ENCODE measurements at regions not wholly inside any gene's neighbourhood (a gene's known extent, or its start where the extent isn't known, plus 50 kb on each side); places are given as distances from the start of the nearest gene placed in this dataset.
A peak's percentile ranks its signal among the peaks of the same experiment; 100 is the strongest.

DNA sequence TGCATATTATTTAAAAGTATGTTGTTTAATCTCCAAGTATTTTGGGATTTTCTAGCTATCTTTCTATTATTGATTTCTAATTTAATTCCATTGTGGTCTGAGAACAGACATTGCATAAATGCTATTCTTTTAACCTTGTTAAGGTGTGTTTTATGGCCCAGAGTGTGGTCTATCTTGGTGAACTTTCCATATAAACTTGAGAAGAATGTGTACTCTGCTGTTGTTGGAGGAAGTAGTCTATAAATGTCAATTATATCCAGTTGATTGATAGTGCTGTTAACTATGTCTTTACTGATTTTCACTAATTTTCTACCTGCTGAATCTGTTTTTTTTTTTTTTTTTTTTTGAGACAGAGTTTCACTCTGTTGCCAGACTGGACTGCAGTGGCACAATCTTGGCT, 180.9 kb downstream of the ZNF621 start:
- no peak for DNase-seq

- no peak for DNase-seq
Measured at GRCh38 chr3:40713306-40713705, 188.5 kb downstream of the ZNF621 start.

DNA sequence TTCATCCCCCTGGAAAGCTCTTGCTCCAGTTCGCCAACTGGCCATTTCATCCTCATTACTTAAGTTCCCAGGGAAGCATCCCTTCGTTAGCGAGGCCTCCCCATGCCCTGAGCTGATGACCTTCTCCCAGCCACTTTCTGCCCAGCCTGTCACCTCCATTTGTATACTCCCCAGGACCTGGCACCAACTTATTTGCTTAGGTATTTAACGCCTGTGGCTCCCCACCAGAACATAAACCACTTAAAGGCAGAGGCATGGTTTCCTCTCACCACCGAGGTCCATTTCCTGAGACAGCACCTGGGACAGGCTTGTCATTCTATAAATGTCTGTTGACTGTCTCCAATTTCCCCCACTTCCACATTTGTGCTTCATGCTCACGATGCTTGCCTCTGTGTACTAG, 189.0 kb downstream of the ZNF621 start:
- no peak for DNase-seq

GRCh38 chr3:40714771-40715345, 190.1 kb downstream of the ZNF621 start:
- no peak for DNase-seq

- no peak for DNase-seq
Measured at GRCh38 chr3:40715551-40715950, 190.8 kb downstream of the ZNF621 start.

GRCh38 chr3:40717471-40717870, 192.7 kb downstream of the ZNF621 start:
- peak; percentile 42 for DNase-seq

DNA sequence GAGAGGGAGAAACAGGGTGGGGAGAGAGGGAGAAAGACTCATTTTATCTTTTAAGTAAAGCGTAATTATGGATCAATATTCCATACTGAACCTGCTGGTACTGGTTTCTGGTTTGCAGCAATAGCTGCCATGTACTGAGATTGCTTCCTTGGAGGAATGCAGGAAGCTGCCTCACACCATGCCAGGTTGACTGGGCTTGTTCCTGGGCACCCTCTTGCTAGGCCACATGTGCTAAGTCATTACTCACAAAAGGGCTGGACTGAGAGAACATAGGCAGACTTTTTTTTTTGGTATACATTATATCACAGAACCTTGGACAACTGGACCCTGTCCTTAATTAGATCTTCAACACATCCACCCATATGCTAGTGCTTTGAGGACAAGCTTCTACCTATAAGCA, 193.4 kb downstream of the ZNF621 start:
- no peak for DNase-seq

GRCh38 chr3:40718681-40719080, 193.9 kb downstream of the ZNF621 start:
- no peak for DNase-seq

- DNase-seq, result peak; percentile 41
Measured at GRCh38 chr3:40719660-40720287, 195.0 kb downstream of the ZNF621 start.

DNA sequence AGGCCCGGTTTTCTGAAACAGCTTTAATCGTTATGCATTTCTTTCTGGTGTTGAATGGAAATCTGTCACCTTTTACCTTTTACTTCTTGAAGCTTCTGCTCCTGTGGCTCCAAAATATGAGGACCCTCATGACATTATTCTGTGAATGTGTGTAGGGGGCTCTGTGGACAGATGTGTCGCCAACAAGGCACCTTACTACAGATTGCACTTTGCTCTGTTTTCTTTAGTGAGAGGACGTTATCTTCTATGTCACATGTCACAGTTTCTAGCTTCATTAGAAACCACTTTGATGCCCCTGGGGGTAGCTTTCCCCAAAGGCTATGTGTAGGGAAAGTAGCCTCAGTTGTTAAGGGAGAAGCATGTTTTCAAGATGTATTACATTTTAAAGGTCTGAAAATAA, 195.6 kb downstream of the ZNF621 start:
- DNase-seq, result peak; percentile 10

DNA sequence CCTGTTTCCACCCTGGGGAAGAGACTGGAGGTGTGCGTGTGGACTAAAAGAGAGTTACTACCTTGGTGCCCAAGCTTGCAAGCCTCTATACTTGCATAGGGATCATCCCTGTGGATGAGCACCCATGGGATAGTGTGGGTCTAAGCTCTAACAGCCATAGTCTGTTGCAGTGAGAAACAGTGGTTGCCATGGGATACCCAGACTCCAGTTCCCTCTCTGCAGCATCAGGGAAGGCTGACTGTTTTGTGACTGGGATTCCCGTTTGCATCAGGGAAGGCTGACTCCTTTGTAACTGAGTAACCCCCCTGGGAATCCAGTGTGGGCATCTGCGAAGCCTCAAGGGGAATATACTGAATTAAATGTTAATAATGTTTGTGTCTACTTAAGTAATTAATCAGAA, 196.1 kb downstream of the ZNF621 start:
- DNase-seq, result peak; percentile 35

GRCh38 chr3:40723083-40723660, 198.4 kb downstream of the ZNF621 start:
- no peak for DNase-seq

GRCh38 chr3:40725031-40725430, 200.3 kb downstream of the ZNF621 start:
- DNase-seq, result no peak

DNA sequence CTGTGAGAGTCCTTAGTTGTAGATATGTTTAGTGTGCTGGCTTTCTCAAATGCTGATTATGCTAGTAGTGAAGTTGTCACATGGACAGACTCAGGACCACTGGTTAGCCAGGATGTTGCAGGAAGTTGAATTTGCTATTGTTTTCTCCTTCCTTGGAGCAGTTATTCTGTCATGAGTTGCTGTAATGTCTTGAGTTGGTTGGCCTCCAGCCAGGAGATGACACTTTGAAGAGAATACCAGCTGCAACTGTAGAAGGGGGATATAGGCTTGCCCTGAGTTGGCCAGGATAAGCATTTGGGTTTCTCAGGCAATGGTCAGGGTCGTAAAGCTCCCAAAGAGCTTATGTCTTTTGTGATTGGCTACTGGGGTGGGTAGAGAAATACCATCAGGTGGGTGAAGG, 206.7 kb downstream of the ZNF621 start:
- DNase-seq, result no peak

GRCh38 chr3:40736943-40737342, 212.2 kb downstream of the ZNF621 start:
- no peak for DNase-seq

- no peak for DNase-seq
Measured at GRCh38 chr3:40737343-40737742, 212.6 kb downstream of the ZNF621 start.

DNA sequence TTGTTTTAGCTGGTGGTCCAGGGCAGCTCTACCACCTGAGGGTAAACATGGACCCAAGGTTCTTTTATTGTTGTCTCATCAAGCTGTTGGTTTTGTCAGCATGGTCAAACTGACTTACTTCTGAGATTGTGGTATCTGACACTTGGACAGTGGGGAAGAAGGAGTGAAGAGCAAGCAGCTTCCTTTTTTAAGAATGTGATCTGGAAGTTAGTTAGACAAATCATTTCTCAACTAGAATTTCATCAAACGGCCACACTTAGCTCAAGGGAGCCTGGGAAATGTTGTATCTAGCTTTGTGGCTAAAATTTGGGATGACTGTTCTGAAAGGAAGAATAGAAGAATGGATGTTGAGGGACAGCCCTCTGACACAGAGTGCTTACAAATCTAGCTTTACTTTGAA, 215.2 kb downstream of the ZNF621 start:
- no peak for DNase-seq

- DNase-seq, result peak; percentile 72
Measured at GRCh38 chr3:40741729-40742128, 217.0 kb downstream of the ZNF621 start.

GRCh38 chr3:40745381-40746106, 220.8 kb downstream of the ZNF621 start:
- DNase-seq, result no peak

- DNase-seq, result no peak
Measured at GRCh38 chr3:40751666-40752065, 226.9 kb downstream of the ZNF621 start.

DNA sequence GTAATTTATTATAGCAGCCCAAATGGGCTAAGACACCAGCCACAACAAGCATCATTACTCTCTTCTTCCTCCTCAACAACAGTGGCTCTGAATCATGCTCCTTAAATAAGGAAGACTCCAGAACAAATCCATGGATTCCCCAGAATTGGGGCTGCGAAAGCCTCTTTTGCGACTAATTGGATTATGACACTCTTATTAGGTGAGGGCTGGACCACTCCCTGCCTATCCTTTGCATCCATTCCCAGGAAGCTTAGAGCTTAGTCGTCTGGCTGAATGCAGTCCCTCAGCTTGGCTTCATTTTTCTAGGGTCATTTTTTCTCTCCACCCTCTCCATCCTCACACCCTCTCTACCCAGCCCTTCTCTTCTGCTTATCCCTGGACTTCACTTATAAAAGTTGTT, 227.7 kb downstream of the ZNF621 start:
- DNase-seq, result no peak

DNA sequence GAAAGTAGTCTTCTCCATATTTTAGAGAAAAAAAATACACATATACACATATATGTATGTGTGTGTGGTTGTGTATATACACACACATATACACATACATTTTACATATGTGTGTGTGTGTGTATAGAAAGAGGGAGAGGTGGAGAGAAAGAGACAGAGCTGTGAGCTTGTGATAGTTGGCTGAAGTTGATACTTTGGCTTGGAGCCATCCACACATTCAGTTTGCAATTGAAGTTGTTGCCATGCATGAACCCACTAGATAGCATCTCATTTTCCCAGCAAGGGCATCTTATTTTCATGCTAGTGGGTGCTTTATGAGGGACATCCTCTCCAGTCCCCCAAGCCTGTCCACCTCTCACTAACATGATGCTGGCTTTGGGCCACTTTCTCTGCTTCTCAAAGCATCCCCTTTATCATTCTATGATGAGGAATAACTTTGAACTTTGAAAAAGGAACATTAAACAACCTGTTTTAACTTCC, 228.6 kb downstream of the ZNF621 start:
- no peak for DNase-seq

DNA sequence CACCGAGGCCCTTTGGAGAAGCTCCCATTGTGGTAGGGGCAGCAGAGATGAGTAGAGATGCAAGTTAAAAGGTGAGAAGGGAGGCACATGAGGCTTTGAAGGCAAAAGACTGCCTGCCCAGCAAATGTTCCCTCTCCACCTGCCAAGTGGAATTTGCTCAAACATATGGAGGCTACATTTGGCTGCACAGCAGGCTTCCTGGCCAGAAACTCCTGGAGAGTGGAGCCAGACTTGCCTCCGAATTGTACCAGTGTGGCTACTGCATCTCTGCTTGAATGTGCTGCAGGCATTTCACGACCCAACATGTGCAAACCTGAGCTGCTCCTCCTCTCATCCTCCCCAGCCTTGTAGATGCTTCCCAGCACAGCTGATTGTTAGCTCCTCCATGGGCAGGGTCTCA, 229.2 kb downstream of the ZNF621 start:
- no peak for DNase-seq

GRCh38 chr3:40754994-40755393, 230.2 kb downstream of the ZNF621 start:
- DNase-seq, result no peak

All from eye (tissue), 1 donor.